GM12878 (cell line): ENCODE measurements at regions not wholly inside any gene's neighbourhood (a gene's known extent, or its start where the extent isn't known, plus 50 kb on each side); places are given as distances from the start of the nearest gene placed in this dataset.

Experiments used
- CTCF ChIP-seq, 3 experiments: IDR thresholded peaks in 2 of 3; conservative IDR thresholded peaks in 1 of 3; 2 replicates each; pipeline ENCODE4 v1.5.1; 2011; ENCODE audit warnings: low read depth in 3 of 3, low read length in 3 of 3, mild to moderate bottlenecking in 3 of 3, control low read depth in 2 of 3, moderate library complexity in 2 of 3, inconsistent platforms in 1 of 3, mixed read lengths in 1 of 3; ENCODE audit not compliant: control insufficient read depth in 2 of 3, insufficient read depth in 1 of 3; ENCODE audit errors: extremely low read depth in 1 of 3
- PAX5 ChIP-seq: IDR thresholded peaks from 2 replicates; pipeline ENCODE4 v1.6.1; 2011; ENCODE audit warnings: low read depth, low read length, borderline replicate concordance
- POLR2A ChIP-seq: IDR thresholded peaks from 2 replicates; pipeline ENCODE4 v1.6.1; 2011; ENCODE audit warnings: low read depth, mild to moderate bottlenecking, low read length

DNA sequence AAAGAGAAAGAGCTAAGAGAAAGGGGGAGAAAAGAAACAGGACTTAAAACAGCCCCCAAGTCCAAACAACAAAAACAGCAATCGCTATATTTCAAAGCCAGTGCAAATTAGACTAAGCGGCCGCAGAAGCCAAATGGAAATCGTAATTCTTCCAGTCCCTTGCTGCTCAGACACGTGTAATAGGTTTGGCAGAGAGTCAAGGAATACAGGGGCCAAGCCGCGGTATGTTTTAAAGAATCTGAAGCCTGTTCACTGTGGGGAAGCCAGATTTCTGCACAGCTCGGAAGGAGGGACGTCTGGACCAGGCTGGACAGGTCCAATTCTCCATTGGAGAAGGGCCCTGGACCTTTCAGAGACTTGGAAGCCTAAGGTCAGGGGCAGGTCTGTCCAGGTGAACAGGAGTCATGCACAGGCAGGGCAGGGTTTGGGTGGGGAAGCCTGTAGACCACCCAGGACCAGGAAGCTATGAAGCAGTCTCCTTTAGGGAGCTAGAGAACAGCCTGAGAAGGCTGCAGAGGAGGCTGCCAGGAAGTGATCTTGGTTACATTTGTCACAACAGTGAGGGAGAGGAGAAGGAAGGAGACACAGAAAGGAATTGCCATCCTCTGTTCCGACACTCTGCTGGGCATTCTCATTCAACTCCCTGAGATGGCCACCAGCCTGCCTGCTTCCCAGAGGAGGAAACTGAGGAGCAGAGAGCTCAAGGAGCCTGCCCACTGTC is 265.5 kb upstream of the ISX start:
- TF ChIP-seq POLR2A (no peak), PAX5 (no peak), CTCF (IDR thresholded peaks at IDR 0.05 in 2 of 3, conservative IDR thresholded peaks at IDR 0.05 in 1 of 3; ENCODE audit: control insufficient read depth in 2 of 3, extremely low read depth in 1 of 3, insufficient read depth in 1 of 3, low read depth in 3 of 3, low read length in 3 of 3) (no peak)
